Fibroblast of skin of scalp (primary cell): ENCODE measurements at regions not wholly inside any gene's neighbourhood (a gene's known extent, or its start where the extent isn't known, plus 50 kb on each side); places are given as distances from the start of the nearest gene placed in this dataset.

ENCODE experiments used
- DNase-seq: peaks from one replicate; pipeline ENCODE4 v3.0.0-alpha.2; 2013

DNA sequence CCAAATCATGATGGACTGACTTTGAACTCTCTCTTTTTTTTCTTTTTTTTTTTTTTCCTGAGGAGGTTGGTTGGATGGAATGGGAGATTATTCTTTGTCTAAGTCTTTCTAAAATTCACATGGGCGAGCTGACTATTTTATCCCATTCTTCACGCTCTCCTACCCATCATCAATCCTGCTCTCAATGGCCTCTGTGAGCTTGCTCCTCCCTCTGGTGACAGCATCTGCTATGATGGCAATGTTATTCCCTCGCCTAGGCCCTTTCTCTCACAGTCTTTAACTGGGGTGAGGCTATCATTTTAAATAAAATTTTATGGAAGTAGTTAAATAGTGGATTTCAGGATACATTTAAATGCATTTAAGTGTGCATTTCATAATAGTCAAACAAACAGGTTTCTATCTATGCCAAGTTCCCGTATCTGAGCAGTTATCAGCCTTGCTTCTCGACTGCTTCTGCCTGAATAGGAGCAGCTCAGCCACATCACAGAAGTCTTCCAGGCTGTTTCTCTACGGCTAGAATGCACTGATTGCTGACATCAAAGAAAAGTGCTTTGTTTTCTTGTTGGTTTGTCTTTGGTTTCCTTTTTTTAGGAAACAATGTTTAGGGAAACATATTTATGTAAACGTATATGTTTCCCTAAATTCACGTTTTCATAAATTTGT, 2233.8 kb downstream of the MAT2B start:
- no peak for DNase-seq

DNA sequence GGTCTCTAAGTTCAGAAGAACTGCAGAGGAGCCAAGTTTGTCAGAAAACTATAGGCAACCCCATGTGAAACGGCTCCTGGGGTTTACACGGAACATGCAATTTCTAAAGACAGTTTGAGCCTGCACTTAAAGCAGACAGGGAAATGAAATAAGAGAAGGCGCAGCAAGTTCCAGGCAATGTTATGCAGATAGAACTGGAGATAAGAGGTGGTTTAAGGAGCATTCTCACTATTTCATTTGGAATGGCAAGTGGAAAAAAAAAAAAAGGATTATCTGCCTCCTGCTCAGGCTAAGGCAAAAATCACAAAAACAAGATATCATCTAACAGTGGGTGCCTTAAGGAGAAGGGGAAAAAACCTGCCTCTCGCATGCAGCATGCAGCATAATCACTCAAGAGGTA, 2252.4 kb downstream of the MAT2B start:
- no peak for DNase-seq

- DNase-seq = no peak
Measured at GRCh38 chr5:165775111-165775510, 2269.7 kb downstream of the MAT2B start.

DNA sequence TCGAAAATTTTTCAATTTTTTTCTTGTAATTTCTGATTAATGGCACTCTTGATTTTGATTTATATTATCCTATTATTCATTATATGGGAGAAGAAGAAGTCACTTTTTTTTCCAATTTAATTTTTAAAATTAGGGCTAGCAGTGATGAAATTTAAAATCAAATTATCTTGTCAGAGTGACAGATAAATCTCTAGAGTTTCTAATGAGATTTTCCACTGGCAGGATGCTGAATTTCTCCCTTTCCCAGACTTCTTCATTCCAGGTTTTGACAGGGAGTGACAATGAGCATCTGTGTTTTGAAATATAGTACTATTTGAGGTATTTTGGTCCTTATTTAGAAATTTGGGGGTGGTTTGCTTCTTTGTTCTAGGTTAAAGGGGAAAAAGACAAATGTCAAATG, 2274.1 kb downstream of the MAT2B start:
- DNase-seq = no peak

DNA sequence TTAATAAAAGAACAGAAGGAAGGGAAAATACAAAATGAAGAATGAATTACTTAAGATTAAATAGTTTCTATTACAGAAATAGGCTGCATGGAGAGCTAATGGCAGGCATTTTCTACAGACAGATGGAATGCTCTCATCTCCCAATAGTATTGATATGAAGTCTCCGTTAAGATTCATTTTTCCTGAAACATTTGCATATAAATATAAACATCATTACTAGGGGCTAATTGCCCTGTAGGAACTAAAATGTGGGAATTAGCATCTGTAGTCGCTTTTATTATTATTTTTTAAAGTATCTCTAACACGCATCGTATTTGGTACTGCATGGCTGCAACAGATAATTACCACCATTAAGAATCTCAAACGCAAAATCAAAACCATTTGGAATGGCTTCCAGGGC, 2275.5 kb downstream of the MAT2B start:
- no peak for DNase-seq

GRCh38 chr5:165781738-165782137, 2276.3 kb downstream of the MAT2B start:
- DNase-seq = no peak

DNA sequence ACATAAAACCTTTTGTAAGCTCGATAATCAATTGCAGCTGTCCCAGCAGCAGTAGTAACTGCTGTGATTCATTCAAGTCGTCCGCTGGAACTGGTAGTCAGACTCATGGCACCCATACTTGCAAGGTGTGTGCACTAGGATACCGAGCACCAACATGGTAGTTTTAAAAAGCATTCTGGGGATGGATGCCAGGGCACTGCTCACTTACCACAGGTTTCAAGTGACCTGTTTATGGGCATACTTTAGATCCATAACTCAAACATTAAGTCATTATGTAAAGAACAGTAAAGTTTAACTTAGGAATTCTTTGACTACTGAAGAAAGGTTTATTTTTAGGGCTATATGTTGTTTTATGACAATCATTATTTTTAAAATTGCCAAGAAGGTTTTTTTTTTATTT, 2277.6 kb downstream of the MAT2B start:
- no peak for DNase-seq

- no peak for DNase-seq
Measured at GRCh38 chr5:165786073-165786472, 2280.7 kb downstream of the MAT2B start.

DNA sequence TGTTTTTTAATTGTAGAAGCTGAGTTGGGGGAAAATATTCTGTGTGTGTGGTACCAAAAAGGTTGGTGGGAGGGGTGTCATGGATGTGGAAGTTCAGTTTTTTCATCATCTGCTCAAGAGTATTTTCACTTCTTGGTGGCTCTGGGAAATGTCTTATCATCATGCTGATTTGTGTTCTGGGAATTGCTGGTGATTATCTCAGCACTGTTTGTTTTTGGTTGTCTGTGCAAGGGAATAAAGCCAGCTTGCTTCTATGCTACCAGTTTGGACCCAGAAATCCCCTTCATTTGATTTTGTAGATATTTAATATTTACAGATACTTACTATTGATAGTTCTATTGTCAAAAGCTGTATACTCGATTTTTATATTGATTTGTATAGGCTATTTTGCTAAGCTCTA, 2289.7 kb downstream of the MAT2B start:
- DNase-seq = no peak

DNA sequence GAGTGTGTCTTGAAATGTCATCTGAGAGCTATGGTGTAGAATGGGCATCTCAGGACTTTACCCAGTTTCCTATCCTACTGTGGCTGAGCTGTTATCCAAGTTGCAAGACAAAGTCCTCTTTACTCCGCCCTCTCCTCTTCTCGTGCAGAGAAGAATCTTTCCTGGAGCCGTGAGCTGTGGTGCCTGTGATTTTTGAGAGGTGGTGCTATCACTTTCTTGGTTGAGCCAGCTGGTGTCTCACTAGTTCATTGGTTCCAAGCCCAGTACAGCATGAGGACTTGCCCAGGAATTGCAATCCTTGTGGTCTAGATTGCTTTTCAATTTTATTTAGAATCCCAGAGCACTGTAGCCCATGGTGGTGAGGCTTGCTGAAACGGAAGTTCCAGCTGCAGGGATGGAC, 2300.3 kb downstream of the MAT2B start:
- no peak for DNase-seq

DNA sequence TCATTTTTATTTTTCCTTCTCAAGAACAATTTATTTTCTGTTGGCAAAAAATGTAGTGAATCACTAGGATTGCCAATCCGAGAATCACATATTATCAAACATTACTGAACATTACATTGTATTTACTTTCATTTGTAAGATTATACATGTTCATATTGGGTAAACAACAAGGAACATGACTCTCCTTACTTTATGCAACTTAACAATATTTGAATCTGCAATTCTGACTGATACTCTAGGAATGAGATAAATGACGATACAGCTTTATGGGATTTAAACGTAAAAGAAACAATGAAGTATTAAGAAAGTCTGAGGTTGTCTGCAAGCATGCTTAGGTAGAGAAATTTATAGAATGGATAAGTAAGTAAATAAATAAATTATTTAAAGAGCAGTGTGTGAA, 2302.9 kb downstream of the MAT2B start:
- no peak for DNase-seq

DNA sequence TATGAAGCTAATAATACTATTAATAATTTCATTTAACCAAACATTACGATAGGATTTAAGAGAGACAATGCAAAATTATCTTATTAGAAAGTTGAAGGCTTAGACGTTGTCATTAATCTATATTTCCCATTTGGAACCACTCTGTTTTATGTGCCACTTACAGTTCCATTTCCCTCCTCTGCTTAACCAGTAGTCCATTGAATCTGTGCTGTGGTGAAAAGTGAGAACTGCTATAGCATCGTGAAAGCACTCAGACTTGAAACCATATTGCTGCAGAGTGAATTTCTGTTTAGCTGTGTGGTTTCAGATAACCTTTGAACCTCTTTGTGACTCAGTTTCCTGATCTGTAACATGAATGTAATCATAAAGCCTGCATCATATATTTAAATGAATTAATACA, 2304.5 kb downstream of the MAT2B start:
- no peak for DNase-seq

- no peak for DNase-seq
Measured at GRCh38 chr5:165829504-165829903, 2324.1 kb downstream of the MAT2B start.

GRCh38 chr5:165834891-165835290, 2329.5 kb downstream of the MAT2B start:
- no peak for DNase-seq

DNA sequence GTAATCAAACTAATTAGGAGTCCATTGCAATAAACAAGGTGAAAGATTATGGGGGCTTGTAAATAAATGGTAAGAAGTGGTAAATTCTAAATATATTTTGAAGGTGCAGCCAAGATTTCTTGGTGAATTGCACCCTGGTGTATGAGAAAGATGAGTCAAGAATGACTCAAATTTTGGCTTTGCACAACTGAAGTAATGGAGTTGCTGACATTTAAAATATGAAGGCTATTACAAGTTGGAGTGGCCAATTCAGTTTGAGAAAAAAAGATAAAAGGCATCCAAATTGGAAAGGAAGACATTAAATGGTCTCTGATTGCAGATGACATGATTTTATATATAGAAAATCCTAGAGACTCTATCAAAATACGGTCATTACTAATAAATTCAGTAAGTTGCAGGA, 2330.6 kb downstream of the MAT2B start:
- no peak for DNase-seq

GRCh38 chr5:165837286-165837685, 2331.9 kb downstream of the MAT2B start:
- no peak for DNase-seq

DNA sequence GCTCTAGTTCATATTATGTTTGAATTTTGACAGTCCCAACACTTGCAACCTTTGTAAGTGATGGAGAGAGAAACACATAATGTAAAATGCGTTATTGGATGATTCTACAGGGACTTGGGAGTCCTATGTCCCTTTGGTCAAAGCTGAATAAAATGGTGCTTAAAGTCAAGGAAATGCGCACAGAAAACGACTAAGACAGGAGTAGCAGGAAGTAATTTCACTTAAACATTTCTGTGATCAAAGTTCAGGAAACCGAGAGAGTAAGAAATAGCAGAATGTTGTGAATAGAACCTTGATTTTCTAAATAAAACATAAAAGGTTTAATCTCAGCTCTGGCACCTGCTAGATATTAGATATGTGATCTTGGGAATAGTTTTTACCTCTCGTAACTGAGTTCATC, 2339.2 kb downstream of the MAT2B start:
- no peak for DNase-seq

GRCh38 chr5:165858118-165858517, 2352.7 kb downstream of the MAT2B start:
- no peak for DNase-seq

DNA sequence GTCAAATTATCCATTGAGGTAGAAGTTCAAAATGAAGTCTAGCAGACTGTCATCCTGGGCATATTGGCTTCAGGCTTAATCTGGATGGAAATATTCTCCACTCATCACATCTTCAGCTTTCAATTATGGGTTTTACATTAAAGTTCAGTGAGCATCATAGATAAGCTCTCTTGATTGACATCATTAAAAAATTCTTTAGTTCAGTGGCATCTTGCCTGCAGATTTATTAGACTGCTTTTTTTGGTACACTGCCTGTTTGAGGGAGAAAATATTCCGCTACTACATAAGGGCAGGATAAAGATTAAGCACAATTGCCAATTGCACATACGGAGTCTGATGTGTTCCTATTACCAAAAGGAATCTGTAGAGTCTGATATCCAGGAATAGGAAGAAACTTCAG, 2353.8 kb downstream of the MAT2B start:
- no peak for DNase-seq

- no peak for DNase-seq
Measured at GRCh38 chr5:165863239-165863638, 2357.8 kb downstream of the MAT2B start.

GRCh38 chr5:165871291-165871690, 2365.9 kb downstream of the MAT2B start:
- no peak for DNase-seq

- no peak for DNase-seq
Measured at GRCh38 chr5:165874851-165875250, 2369.4 kb downstream of the MAT2B start.

GRCh38 chr5:165876538-165876937, 2371.1 kb downstream of the MAT2B start:
- no peak for DNase-seq

DNA sequence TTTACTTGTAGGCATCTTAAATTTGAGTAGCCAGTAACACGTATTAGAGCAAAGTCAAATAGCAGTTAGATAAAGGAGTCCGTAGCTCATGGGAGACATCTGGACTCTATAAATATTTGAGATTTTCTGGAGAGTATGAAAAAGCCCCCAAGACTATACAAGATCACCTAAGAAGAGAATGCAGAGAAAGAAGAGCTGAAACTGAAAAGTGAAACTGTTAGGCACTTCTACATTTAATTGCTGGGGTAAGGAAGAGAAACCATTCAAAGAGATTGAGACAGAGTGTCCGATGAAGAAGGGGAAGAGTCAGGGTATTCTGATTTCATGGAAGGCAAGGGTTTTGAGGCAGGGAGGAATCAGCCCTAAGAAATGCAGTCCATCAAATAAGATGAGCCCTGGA, 2372.1 kb downstream of the MAT2B start:
- DNase-seq = no peak

- DNase-seq = no peak
Measured at GRCh38 chr5:165881259-165881658, 2375.8 kb downstream of the MAT2B start.
